Endothelial cell of umbilical vein (primary cell): ENCODE measurements at regions not wholly inside any gene's neighbourhood (a gene's known extent, or its start where the extent isn't known, plus 50 kb on each side); places are given as distances from the start of the nearest gene placed in this dataset.

Experiments used
- BruUV-seq: library from RNA; stranded (reverse); fragments of 400-500 nt; replicated peaks from 2 replicates; lab custom pipeline; 2021; lab: Mats Ljungman, UMichigan
- CTCF ChIA-PET: fragments of 300-600, 350-600 bp; sonication (Branson Sonifier 250); formaldehyde crosslinking; loops from one replicate; lab custom pipeline; 2021; ENCODE audit warnings: antibody characterized with exemption, inconsistent platforms; lab: Charles Lee
- POLR2A ChIA-PET: fragments of 300-600, 350-600 bp; sonication (Branson Sonifier 250); formaldehyde crosslinking; loops from one replicate; lab custom pipeline; 2021; ENCODE audit warnings: antibody characterized with exemption, inconsistent platforms; lab: Charles Lee
- DNase-seq: peaks from one replicate; pipeline ENCODE4 v3.0.0-alpha.2; 2011; ENCODE audit warnings: low read depth, low spot score
- FAIRE-seq: peaks from 2 replicates; lab custom pipeline; 2011; peaks lifted over from hg19 to GRCh38; lab: Jason Lieb, UNC
- H2AFZ ChIP-seq: 2 replicates; pipeline ENCODE4 v1.6.0; 2012; ENCODE audit warnings: low read depth, low read length, control low read depth, inconsistent platforms
- H3K27ac ChIP-seq: 2 replicates; pipeline ENCODE4 v1.5.1; 2011; ENCODE audit warnings: low read depth, mild to moderate bottlenecking, control low read depth, low read length, moderate library complexity; ENCODE audit not compliant: insufficient read depth
- H3K27me3 ChIP-seq, 2 experiments: 2 replicates each; pipeline versions ENCODE4 v1.6.0 to v1.6.1; 2011; ENCODE audit warnings: low read length in 2 of 2, mixed read lengths in 1 of 2; ENCODE audit not compliant: control insufficient read depth in 2 of 2, insufficient read depth in 2 of 2
- H3K36me3 ChIP-seq, 2 experiments: 2 replicates in 1 of 2; 3 replicates in 1 of 2; pipeline ENCODE4 v1.5.1; 2011; ENCODE audit warnings: low read length in 2 of 2, mild to moderate bottlenecking in 1 of 2, moderate library complexity in 1 of 2; ENCODE audit not compliant: control insufficient read depth in 2 of 2, insufficient read depth in 2 of 2; ENCODE audit errors: extremely low read depth in 1 of 2
- H3K4me1 ChIP-seq: 3 replicates; pipeline ENCODE4 v1.5.1; 2011; ENCODE audit warnings: mild to moderate bottlenecking, low read length; ENCODE audit not compliant: control insufficient read depth, insufficient read depth; ENCODE audit errors: extremely low read depth
- H3K4me2 ChIP-seq: 2 replicates; pipeline ENCODE4 v1.6.1; 2011; ENCODE audit warnings: low read length, control low read depth, mixed read lengths; ENCODE audit not compliant: insufficient read depth
- H3K4me3 ChIP-seq, 3 experiments: fragments of 200-600 bp in 1 of 3; sonication (generic), shearing (Covaris generic) in 1 of 3; replicated peaks in 1 of 3; 2 replicates each; pipeline ENCODE4 v1.5.1; 2011 to 2016; ENCODE audit warnings: control low read depth in 3 of 3, low read length in 3 of 3, mild to moderate bottlenecking in 2 of 3, inconsistent platforms in 1 of 3, low read depth in 1 of 3, moderate library complexity in 1 of 3; ENCODE audit not compliant: insufficient read depth in 1 of 3
- H3K79me2 ChIP-seq: 2 replicates; pipeline ENCODE4 v1.6.0; 2012; ENCODE audit warnings: low read length, inconsistent platforms; ENCODE audit not compliant: control insufficient read depth, insufficient read depth
- H3K9ac ChIP-seq: replicated peaks from 2 replicates; pipeline ENCODE3; 2011; ENCODE audit warnings: low read length, control low read depth; ENCODE audit not compliant: insufficient read depth; ENCODE audit errors: extremely low read depth
- H3K9me1 ChIP-seq: replicated peaks from 3 replicates; pipeline ENCODE4 v1.6.0; 2011; ENCODE audit warnings: mild to moderate bottlenecking, low read length; ENCODE audit not compliant: control insufficient read depth, insufficient read depth; ENCODE audit errors: extremely low read depth
- H3K9me3 ChIP-seq: replicated peaks from 2 replicates; pipeline ENCODE4 v1.5.1; 2012; ENCODE audit warnings: low read length, inconsistent platforms; ENCODE audit not compliant: control insufficient read depth, insufficient read depth
- H4K20me1 ChIP-seq: replicated peaks from 2 replicates; pipeline ENCODE3; 2011; ENCODE audit warnings: mild to moderate bottlenecking, low read length; ENCODE audit not compliant: control insufficient read depth, insufficient read depth; ENCODE audit errors: extremely low read depth
- CTCF ChIP-seq, 2 donors: IDR thresholded peaks; 1 replicate in 1 of 2; 2 replicates in 1 of 2; pipeline ENCODE4 v1.5.1; 2011; ENCODE audit warnings: low read length in 2 of 2, mild to moderate bottlenecking in 2 of 2, moderate library complexity in 2 of 2, control low read depth in 1 of 2, inconsistent platforms in 1 of 2, low read depth in 1 of 2; ENCODE audit not compliant: insufficient read depth in 1 of 2; ENCODE audit errors: extremely low read depth in 1 of 2
- EZH2 ChIP-seq: IDR thresholded peaks from 2 replicates; pipeline ENCODE4 v1.6.1; 2012; ENCODE audit warnings: borderline replicate concordance, low read depth, mild to moderate bottlenecking, moderate library complexity, low read length, inconsistent platforms; ENCODE audit not compliant: severe bottlenecking
- FOS ChIP-seq: IDR thresholded peaks from 2 replicates; pipeline ENCODE4 v1.6.1; 2011; ENCODE audit warnings: mild to moderate bottlenecking, low read length, moderate library complexity, borderline replicate concordance; ENCODE audit not compliant: insufficient read depth
- GATA2 ChIP-seq: IDR thresholded peaks from 2 replicates; pipeline ENCODE4 v1.7.0; 2011; ENCODE audit warnings: low read depth, mild to moderate bottlenecking, moderate library complexity, mixed read lengths, low read length; ENCODE audit not compliant: insufficient read length, insufficient read depth
- JUN ChIP-seq: IDR thresholded peaks from 2 replicates; pipeline ENCODE4 v1.6.1; 2011; ENCODE audit warnings: borderline replicate concordance, low read depth; ENCODE audit not compliant: insufficient read length, insufficient read depth
- MAX ChIP-seq: IDR thresholded peaks from 2 replicates; pipeline ENCODE4 v1.6.1; 2011; ENCODE audit not compliant: insufficient read depth, insufficient read length
- MYC ChIP-seq: IDR thresholded peaks from one replicate; pipeline ENCODE4 v1.6.1; 2011; ENCODE audit warnings: mild to moderate bottlenecking, low read depth, low read length
- POLR2A ChIP-seq: IDR thresholded peaks from 2 replicates; pipeline ENCODE4 v1.6.1; 2012; ENCODE audit warnings: low read depth, mild to moderate bottlenecking, control low read depth, low read length
- POLR2AphosphoS5 ChIP-seq: IDR thresholded peaks from 2 replicates; pipeline ENCODE4 v1.6.1; 2012; ENCODE audit warnings: low read depth, mild to moderate bottlenecking, control low read depth, low read length, moderate library complexity; ENCODE audit not compliant: insufficient read depth
- dilution Hi-C: fragments of 300-500 bp; cut with MboI; formaldehyde crosslinking; loops from one replicate; pipeline ENCODE4 v1.15.0; 2019; ENCODE audit warnings: low sequenced_read_pairs; ENCODE audit not compliant: extremely low pct_ligation_motif_present
- intact Hi-C: fragments of 100-400 bp; cut with micrococcal nuclease; formaldehyde crosslinking; loops from one replicate; pipeline ENCODE4 v1.10.0; 2022

- Histone ChIP-seq H3K9me3 (no peaks in the 10 kb centered on the region), H3K79me2 (no peaks in the 10 kb centered on the region), H3K36me3 (no peaks in the 10 kb centered on the region), H3K4me1 (no peaks in the 10 kb centered on the region), H4K20me1 (no peaks in the 10 kb centered on the region), H3K4me3 (no peak overlapping the region), H3K9ac (no peak overlapping the region), H3K4me2 (no peak overlapping the region), H2AFZ (no peak overlapping the region), H3K27me3 (no peaks in the 10 kb centered on the region), H3K9me1 (no peaks in the 10 kb centered on the region), H3K27ac (no peak overlapping the region)
- no peak for FAIRE-seq
- CTCF ChIA-PET = no interaction called here
- BruUV-seq = no TSS peak
- TF ChIP-seq FOS (no peak), MYC (no peak), CTCF (IDR thresholded peaks at IDR 0.05; ENCODE audit: extremely low read depth in 1 of 2, insufficient read depth in 1 of 2, low read depth in 1 of 2, low read length in 2 of 2) (no peak), POLR2A (no peak), POLR2AphosphoS5 (no peak), MAX (no peak), JUN (no peak), EZH2 (no peak), GATA2 (no peak)
- POLR2A ChIA-PET = no interaction called here
- no peak for DNase-seq
- intact Hi-C loops (no loop called here), dilution Hi-C loops (no loop called here)
Measured at GRCh38 chrX:33379839-33380238, 168.5 kb upstream of the DMD start.
